ENCODE measurements at regions not wholly inside any gene's neighbourhood (a gene's known extent, or its start where the extent isn't known, plus 50 kb on each side); places are given as distances from the start of the nearest gene placed in this dataset.

- Mint-ChIP-seq H3K4me3 (ENCODE audit: unreplicated experiment) (no peak overlapping the region), H3K4me1 (ENCODE audit: unreplicated experiment) (no peaks in the 10 kb centered on the region), H3K27ac (ENCODE audit: unreplicated experiment) (no peak overlapping the region), H3K36me3 (ENCODE audit: low read depth, unreplicated experiment) (no peaks in the 10 kb centered on the region), H3K27me3 (ENCODE audit: unreplicated experiment) (peaks cover 1% of the 10 kb centered on the region), H3K9me3 (ENCODE audit: unreplicated experiment) (no peaks in the 10 kb centered on the region)
- no peak for DNase-seq (ENCODE audit: low spot score)
- no peak for TF ChIP-seq CTCF (IDR thresholded peaks at IDR 0.05; ENCODE audit: unreplicated experiment)
Observed at GRCh38 chr2:103451283-103451682, 689.5 kb downstream of the TMEM182 start.

GRCh38 chr2:103459283-103459682 lies 697.5 kb downstream of the TMEM182 start:
- Mint-ChIP-seq H3K27ac (ENCODE audit: unreplicated experiment) (no peak overlapping the region), H3K4me3 (ENCODE audit: unreplicated experiment) (no peak overlapping the region), H3K4me1 (ENCODE audit: unreplicated experiment) (no peaks in the 10 kb centered on the region), H3K27me3 (ENCODE audit: unreplicated experiment) (no peaks in the 10 kb centered on the region), H3K36me3 (ENCODE audit: low read depth, unreplicated experiment) (no peaks in the 10 kb centered on the region), H3K9me3 (ENCODE audit: unreplicated experiment) (no peaks in the 10 kb centered on the region)
- TF ChIP-seq CTCF (IDR thresholded peaks at IDR 0.05; ENCODE audit: unreplicated experiment): no peak
- DNase-seq (ENCODE audit: low spot score): no peak

GRCh38 chr2:103462101-103462500 lies 700.3 kb downstream of the TMEM182 start:
- Mint-ChIP-seq H3K4me1 (ENCODE audit: unreplicated experiment) (no peaks in the 10 kb centered on the region), H3K9me3 (ENCODE audit: unreplicated experiment) (no peaks in the 10 kb centered on the region), H3K27me3 (ENCODE audit: unreplicated experiment) (no peaks in the 10 kb centered on the region), H3K36me3 (ENCODE audit: low read depth, unreplicated experiment) (no peaks in the 10 kb centered on the region), H3K4me3 (ENCODE audit: unreplicated experiment) (no peak overlapping the region), H3K27ac (ENCODE audit: unreplicated experiment) (no peak overlapping the region)
- no peak for DNase-seq (ENCODE audit: low spot score)
- TF ChIP-seq CTCF (IDR thresholded peaks at IDR 0.05; ENCODE audit: unreplicated experiment): no peak

- Mint-ChIP-seq H3K36me3 (ENCODE audit: low read depth, unreplicated experiment) (no peaks in the 10 kb centered on the region), H3K27me3 (ENCODE audit: unreplicated experiment) (no peaks in the 10 kb centered on the region), H3K9me3 (ENCODE audit: unreplicated experiment) (no peaks in the 10 kb centered on the region), H3K4me3 (ENCODE audit: unreplicated experiment) (no peak overlapping the region), H3K4me1 (ENCODE audit: unreplicated experiment) (no peaks in the 10 kb centered on the region), H3K27ac (ENCODE audit: unreplicated experiment) (no peak overlapping the region)
- no peak for DNase-seq (ENCODE audit: low spot score)
- no peak for TF ChIP-seq CTCF (IDR thresholded peaks at IDR 0.05; ENCODE audit: unreplicated experiment)
Observed at GRCh38 chr2:103462712-103463111, 700.9 kb downstream of the TMEM182 start.

- H3K4me3 Mint-ChIP-seq (ENCODE audit: unreplicated experiment): no peak overlapping the region
- H3K27me3 Mint-ChIP-seq (ENCODE audit: unreplicated experiment): no peaks in the 10 kb centered on the region
- H3K4me1 Mint-ChIP-seq (ENCODE audit: unreplicated experiment): no peaks in the 10 kb centered on the region
- no peak for TF ChIP-seq CTCF (IDR thresholded peaks at IDR 0.05; ENCODE audit: unreplicated experiment)
- H3K9me3 Mint-ChIP-seq (ENCODE audit: unreplicated experiment): no peaks in the 10 kb centered on the region
- H3K27ac Mint-ChIP-seq (ENCODE audit: unreplicated experiment): no peak overlapping the region
- DNase-seq (ENCODE audit: low spot score): no peak
- H3K36me3 Mint-ChIP-seq (ENCODE audit: low read depth, unreplicated experiment): no peaks in the 10 kb centered on the region
Observed at GRCh38 chr2:103464831-103465230, 703.0 kb downstream of the TMEM182 start.
